22Rv1 (cell line): ENCODE measurements at regions not wholly inside any gene's neighbourhood (a gene's known extent, or its start where the extent isn't known, plus 50 kb on each side); places are given as distances from the start of the nearest gene placed in this dataset.

Experiments used
- H3K27ac ChIP-seq: fragments of 450-650 bp; 2 replicates; pipeline ENCODE4 v1.5.1; 2017
- CTCF ChIP-seq: fragments of 450-650 bp; IDR thresholded peaks from 2 replicates; pipeline ENCODE4 v1.5.1; 2017; ENCODE audit warnings: mild to moderate bottlenecking
- ZFX ChIP-seq: fragments of 450-650 bp; IDR thresholded peaks from 2 replicates; pipeline ENCODE4 v1.6.1; 2017; ENCODE audit warnings: antibody characterized with exemption, borderline replicate concordance

GRCh38 chr3:94179059-94179458, 116.2 kb downstream of the NSUN3 start:
- no peak for TF ChIP-seq CTCF
- TF ChIP-seq ZFX: no peak
- H3K27ac ChIP-seq: no peak overlapping the region

- TF ChIP-seq CTCF (no peak), ZFX (no peak)
- H3K27ac ChIP-seq: no peak overlapping the region
These were observed 120.7 kb downstream of the NSUN3 start for GRCh38 chr3:94183551-94183950.

GRCh38 chr3:94184781-94185180, 121.9 kb downstream of the NSUN3 start:
- no peak overlapping the region for H3K27ac ChIP-seq

GRCh38 chr3:94185753-94186152, 122.9 kb downstream of the NSUN3 start:
- H3K27ac ChIP-seq: no peak overlapping the region
- TF ChIP-seq CTCF (no peak), ZFX (no peak)

More at GRCh38 chr3:94184781-94185180, 121.9 kb downstream of the NSUN3 start:
- TF ChIP-seq ZFX: no peak
- no peak for TF ChIP-seq CTCF

GRCh38 chr3:94187697-94188096, 124.8 kb downstream of the NSUN3 start:
- no peak overlapping the region for H3K27ac ChIP-seq
- TF ChIP-seq CTCF (no peak), ZFX (no peak)

GRCh38 chr3:94195381-94195780, 132.5 kb downstream of the NSUN3 start:
- TF ChIP-seq CTCF (no peak), ZFX (no peak)
- H3K27ac ChIP-seq: no peak overlapping the region

- TF ChIP-seq ZFX (no peak), CTCF (no peak)
- H3K27ac ChIP-seq: no peak overlapping the region
These were observed 143.4 kb downstream of the NSUN3 start for GRCh38 chr3:94206291-94206690.

GRCh38 chr3:94210256-94210655, 147.4 kb downstream of the NSUN3 start:
- no peak overlapping the region for H3K27ac ChIP-seq
- TF ChIP-seq CTCF (no peak), ZFX (no peak)
